ENCODE measurements at regions not wholly inside any gene's neighbourhood (a gene's known extent, or its start where the extent isn't known, plus 50 kb on each side); places are given as distances from the start of the nearest gene placed in this dataset.

DNA sequence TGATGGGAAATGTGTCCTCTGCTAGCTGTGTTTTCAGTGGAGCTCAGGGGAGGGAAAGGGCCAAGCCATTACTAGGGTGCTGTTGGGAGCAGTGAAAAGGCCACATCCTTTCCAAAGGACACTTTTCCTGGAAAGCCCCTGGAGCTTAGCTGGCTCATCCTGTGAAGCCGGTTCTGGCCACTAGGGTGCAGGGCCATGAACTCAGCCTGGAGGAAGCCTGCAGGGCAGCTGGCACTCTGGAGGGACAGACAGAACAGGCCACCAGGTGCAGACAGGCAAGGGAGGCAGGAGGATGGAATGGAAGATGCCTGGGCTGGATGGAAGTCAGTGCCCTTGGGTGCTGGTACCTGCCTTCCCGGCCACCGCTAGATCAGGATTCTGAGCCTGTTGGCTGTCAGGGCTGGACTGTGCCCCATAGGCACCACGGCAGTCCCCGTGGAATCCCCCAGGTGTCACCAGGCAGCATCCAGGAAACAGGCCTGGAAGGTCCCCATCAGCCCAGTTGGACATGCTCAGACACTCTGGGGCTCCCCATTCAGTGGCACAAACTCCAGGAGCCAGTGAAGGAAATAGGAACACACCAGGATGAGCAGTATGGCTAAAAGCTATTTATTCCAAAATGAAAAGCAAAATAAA, 76.2 kb upstream of the C2CD4B start:
- no peak for FAIRE-seq
- H2AFZ ChIP-seq (ENCODE audit: control insufficient read depth, low read length), result no peak overlapping the region
- H3K4me3 ChIP-seq (ENCODE audit: control insufficient read depth in 2 of 3, extremely low read depth in 1 of 3, insufficient read depth in 2 of 3, low read depth in 1 of 3, low read length in 3 of 3), result no peak overlapping the region

DNA sequence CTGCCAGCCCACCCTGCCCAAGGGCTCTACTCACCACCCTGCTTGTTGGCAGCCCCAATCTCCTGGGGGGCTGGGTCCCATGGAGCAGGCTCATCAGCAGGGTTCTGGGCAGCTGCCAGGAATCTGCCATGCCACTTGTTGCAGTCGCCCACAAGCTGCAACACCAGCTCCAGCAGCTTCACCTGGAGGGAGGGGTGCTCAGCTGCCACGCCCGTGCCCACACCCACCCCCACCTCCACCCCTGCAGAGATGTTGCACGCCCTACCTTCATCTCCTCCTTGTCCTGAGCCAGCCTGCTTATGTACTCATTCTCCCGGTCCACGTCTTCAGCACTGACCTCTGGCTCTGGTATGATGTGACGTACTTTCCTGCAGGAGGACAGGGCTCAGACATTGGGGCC, 77.9 kb upstream of the C2CD4B start:
- no peak for DNase-seq (ENCODE audit: low read depth, low spot score)

More for the DNA sequence above, 76.2 kb upstream of the C2CD4B start:
- no peak for TF ChIP-seq EZH2 (IDR thresholded peaks at IDR 0.05; ENCODE audit: low read length)
- TF ChIP-seq, protein P1, sequence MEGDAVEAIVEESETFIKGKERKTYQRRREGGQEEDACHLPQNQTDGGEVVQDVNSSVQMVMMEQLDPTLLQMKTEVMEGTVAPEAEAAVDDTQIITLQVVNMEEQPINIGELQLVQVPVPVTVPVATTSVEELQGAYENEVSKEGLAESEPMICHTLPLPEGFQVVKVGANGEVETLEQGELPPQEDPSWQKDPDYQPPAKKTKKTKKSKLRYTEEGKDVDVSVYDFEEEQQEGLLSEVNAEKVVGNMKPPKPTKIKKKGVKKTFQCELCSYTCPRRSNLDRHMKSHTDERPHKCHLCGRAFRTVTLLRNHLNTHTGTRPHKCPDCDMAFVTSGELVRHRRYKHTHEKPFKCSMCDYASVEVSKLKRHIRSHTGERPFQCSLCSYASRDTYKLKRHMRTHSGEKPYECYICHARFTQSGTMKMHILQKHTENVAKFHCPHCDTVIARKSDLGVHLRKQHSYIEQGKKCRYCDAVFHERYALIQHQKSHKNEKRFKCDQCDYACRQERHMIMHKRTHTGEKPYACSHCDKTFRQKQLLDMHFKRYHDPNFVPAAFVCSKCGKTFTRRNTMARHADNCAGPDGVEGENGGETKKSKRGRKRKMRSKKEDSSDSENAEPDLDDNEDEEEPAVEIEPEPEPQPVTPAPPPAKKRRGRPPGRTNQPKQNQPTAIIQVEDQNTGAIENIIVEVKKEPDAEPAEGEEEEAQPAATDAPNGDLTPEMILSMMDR (optimal IDR thresholded peaks at IDR 0.05 in 1 of 3, IDR thresholded peaks at IDR 0.05 in 1 of 3, conservative IDR thresholded peaks at IDR 0.05 in 1 of 3; ENCODE audit: extremely low read depth in 1 of 3, insufficient read depth in 2 of 3, low read length in 3 of 3), result peak; percentile 25 to 35 (median 35)
- no peak for DNase-seq (ENCODE audit: low read depth, low spot score)
- Histone ChIP-seq H3K4me2 (ENCODE audit: control insufficient read depth, extremely low read depth, insufficient read depth, low read depth, low read length) (no peak overlapping the region), H3K36me3 (ENCODE audit: control insufficient read depth in 2 of 2, extremely low read depth in 1 of 2, insufficient read depth in 2 of 2, low read length in 2 of 2) (no peaks in the 10 kb centered on the region), H3K79me2 (ENCODE audit: control insufficient read depth, insufficient read depth, low read length) (no peaks in the 10 kb centered on the region), H3K4me1 (ENCODE audit: control insufficient read depth, extremely low read depth, insufficient read depth, low read length) (no peaks in the 10 kb centered on the region), H3K27me3 (ENCODE audit: control insufficient read depth, extremely low read depth, insufficient read depth, low read length) (peaks cover 4% of the 10 kb centered on the region), H3K27ac (ENCODE audit: control insufficient read depth, insufficient read depth, low read length) (no peak overlapping the region), H3K9ac (ENCODE audit: control insufficient read depth, extremely low read depth, insufficient read depth, low read length) (no peak overlapping the region), H3K9me3 (ENCODE audit: control insufficient read depth, low read depth, low read length) (no peaks in the 10 kb centered on the region), H4K20me1 (ENCODE audit: control insufficient read depth, extremely low read depth, insufficient read depth, low read length) (no peaks in the 10 kb centered on the region), H3K9me1 (ENCODE audit: control insufficient read depth, extremely low read depth, insufficient read depth, low read length) (no peaks in the 10 kb centered on the region)
- dilution Hi-C loops (cut with MboI; ENCODE audit: extremely low pct_ligation_motif_present, low sequenced_read_pairs), result no loop called here

More for the DNA sequence above, 77.9 kb upstream of the C2CD4B start:
- H3K27ac ChIP-seq (ENCODE audit: control insufficient read depth, insufficient read depth, low read length), result no peak overlapping the region
- no peaks in the 10 kb centered on the region for H3K4me1 ChIP-seq (ENCODE audit: control insufficient read depth, extremely low read depth, insufficient read depth, low read length)
- dilution Hi-C loops (cut with MboI; ENCODE audit: extremely low pct_ligation_motif_present, low sequenced_read_pairs), result no loop called here
- H3K79me2 ChIP-seq (ENCODE audit: control insufficient read depth, insufficient read depth, low read length), result no peaks in the 10 kb centered on the region
- TF ChIP-seq, protein P1 (optimal IDR thresholded peaks at IDR 0.05 in 1 of 3, IDR thresholded peaks at IDR 0.05 in 1 of 3, conservative IDR thresholded peaks at IDR 0.05 in 1 of 3; ENCODE audit: extremely low read depth in 1 of 3, insufficient read depth in 2 of 3, low read length in 3 of 3), result no peak
- no peak for TF ChIP-seq EZH2 (IDR thresholded peaks at IDR 0.05; ENCODE audit: low read length)
- no peak overlapping the region for H3K4me2 ChIP-seq (ENCODE audit: control insufficient read depth, extremely low read depth, insufficient read depth, low read depth, low read length)
- no peak for FAIRE-seq
- peaks cover 8% of the 10 kb centered on the region for H3K27me3 ChIP-seq (ENCODE audit: control insufficient read depth, extremely low read depth, insufficient read depth, low read length)
- H3K9ac ChIP-seq (ENCODE audit: control insufficient read depth, extremely low read depth, insufficient read depth, low read length), result no peak overlapping the region
- H3K9me3 ChIP-seq (ENCODE audit: control insufficient read depth, low read depth, low read length), result no peaks in the 10 kb centered on the region
- no peaks in the 10 kb centered on the region for H4K20me1 ChIP-seq (ENCODE audit: control insufficient read depth, extremely low read depth, insufficient read depth, low read length)
- H3K9me1 ChIP-seq (ENCODE audit: control insufficient read depth, extremely low read depth, insufficient read depth, low read length), result no peaks in the 10 kb centered on the region
- H2AFZ ChIP-seq (ENCODE audit: control insufficient read depth, low read length), result no peak overlapping the region
- no peaks in the 10 kb centered on the region for H3K36me3 ChIP-seq (ENCODE audit: control insufficient read depth in 2 of 2, extremely low read depth in 1 of 2, insufficient read depth in 2 of 2, low read length in 2 of 2)
- no peak overlapping the region for H3K4me3 ChIP-seq (ENCODE audit: control insufficient read depth in 2 of 3, extremely low read depth in 1 of 3, insufficient read depth in 2 of 3, low read depth in 1 of 3, low read length in 3 of 3)

All from keratinocyte (primary cell).